K562 (cell line): ENCODE measurements at regions not wholly inside any gene's neighbourhood (a gene's known extent, or its start where the extent isn't known, plus 50 kb on each side); places are given as distances from the start of the nearest gene placed in this dataset.

ENCODE experiments used
- FOS ChIP-seq: IDR thresholded peaks from 3 replicates; pipeline ENCODE4 v1.6.1; 2011; ENCODE audit not compliant: insufficient read length; ENCODE audit errors: extremely low read depth
- VEZF1 ChIP-seq: fragments of 200-800 bp; sonication (Bioruptor generic); IDR thresholded peaks from 2 replicates; pipeline ENCODE4 v1.6.1; 2017; ENCODE audit warnings: missing genetic modification characterization, missing compliant biosample characterization
- ZNF124 ChIP-seq: sonication (generic); formaldehyde crosslinking; IDR thresholded peaks from 2 replicates; pipeline ENCODE4 v1.8.1; 2022; ENCODE audit warnings: missing genetic modification reagents
- ZNF197 ChIP-seq: fragments of 200-800 bp; sonication (Bioruptor generic); IDR thresholded peaks from 2 replicates; pipeline ENCODE4 v1.6.1; 2016; ENCODE audit warnings: low read depth, missing genetic modification characterization, missing compliant biosample characterization
- TF ChIP-seq, protein P1 (sequence below): fragments of 450-650 bp; formaldehyde crosslinking; IDR thresholded peaks from 2 replicates; pipeline ENCODE4 v1.4.0; 2020; ENCODE audit warnings: mild to moderate bottlenecking, mixed read lengths

GRCh38 chr17:5786510-5786875 lies 202.2 kb upstream of the NLRP1 start:
- TF ChIP-seq ZNF197 (CRISPR knock-in tag): no peak
- TF ChIP-seq, protein P1, sequence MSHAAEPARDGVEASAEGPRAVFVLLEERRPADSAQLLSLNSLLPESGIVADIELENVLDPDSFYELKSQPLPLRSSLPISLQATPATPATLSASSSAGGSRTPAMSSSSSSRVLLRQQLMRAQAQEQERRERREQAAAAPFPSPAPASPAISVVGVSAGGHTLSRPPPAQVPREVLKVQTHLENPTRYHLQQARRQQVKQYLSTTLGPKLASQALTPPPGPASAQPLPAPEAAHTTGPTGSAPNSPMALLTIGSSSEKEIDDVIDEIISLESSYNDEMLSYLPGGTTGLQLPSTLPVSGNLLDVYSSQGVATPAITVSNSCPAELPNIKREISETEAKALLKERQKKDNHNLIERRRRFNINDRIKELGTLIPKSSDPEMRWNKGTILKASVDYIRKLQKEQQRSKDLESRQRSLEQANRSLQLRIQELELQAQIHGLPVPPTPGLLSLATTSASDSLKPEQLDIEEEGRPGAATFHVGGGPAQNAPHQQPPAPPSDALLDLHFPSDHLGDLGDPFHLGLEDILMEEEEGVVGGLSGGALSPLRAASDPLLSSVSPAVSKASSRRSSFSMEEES (CRISPR knock-in tag): no peak
- TF ChIP-seq VEZF1 (CRISPR knock-in tag): no peak
- no peak for TF ChIP-seq FOS
- TF ChIP-seq ZNF124: no peak
